Ovary (tissue), 3 donors: ENCODE measurements at regions not wholly inside any gene's neighbourhood (a gene's known extent, or its start where the extent isn't known, plus 50 kb on each side); places are given as distances from the start of the nearest gene placed in this dataset.

Experiments
- CTCF ChIP-seq, 3 donors: fragments of 450-650 bp in 2 of 3; fragments of 200-600 bp in 1 of 3; IDR thresholded peaks; one replicate each; pipeline versions ENCODE4 v1.5.1 to v1.8.0; 2016 to 2022; ENCODE audit warnings: antibody characterized with exemption in 3 of 3, mild to moderate bottlenecking in 1 of 3
- POLR2A ChIP-seq: fragments of 450-650 bp; IDR thresholded peaks from one replicate; pipeline ENCODE4 v1.6.1; 2017; ENCODE audit warnings: antibody characterized with exemption, mild to moderate bottlenecking, moderate library complexity
- donor health status: DM: no; HTN: no; CAD: no.

- TF ChIP-seq CTCF (IDR thresholded peaks at IDR 0.05) (no peak), POLR2A (no peak)
Observed at GRCh38 chr1:235009561-235010306, 118.9 kb downstream of the TOMM20 start.
